A673 (cell line): ENCODE measurements at regions not wholly inside any gene's neighbourhood (a gene's known extent, or its start where the extent isn't known, plus 50 kb on each side); places are given as distances from the start of the nearest gene placed in this dataset.

Source experiments
- CTCF ChIP-seq: fragments of 300-800, 200-600 bp; sonication (generic); conservative IDR thresholded peaks from 2 replicates; pipeline ENCODE4 v1.5.1; 2017; ENCODE audit warnings: low read depth, mild to moderate bottlenecking, antibody characterized with exemption, low read length, moderate library complexity, mixed read lengths
- EZH2 ChIP-seq: fragments of 200-600 bp; sonication (generic); IDR thresholded peaks from 2 replicates; pipeline ENCODE4 v1.6.1; 2017; ENCODE audit warnings: borderline replicate concordance, low read depth, mild to moderate bottlenecking, mixed read lengths, antibody characterized with exemption, low read length; ENCODE audit not compliant: poor library complexity, severe bottlenecking

GRCh38 chr4:126298271-126298670, 983.5 kb downstream of the FAT4 start:
- TF ChIP-seq CTCF (no peak), EZH2 (no peak)
